ENCODE measurements at regions not wholly inside any gene's neighbourhood (a gene's known extent, or its start where the extent isn't known, plus 50 kb on each side); places are given as distances from the start of the nearest gene placed in this dataset.

- no peak overlapping the region for H3K4me3 ChIP-seq (ENCODE audit: low read length)
- no peaks in the 10 kb centered on the region for H3K27me3 ChIP-seq (ENCODE audit: control insufficient read depth, insufficient read depth, low read length)
- no peak overlapping the region for H3K9ac ChIP-seq (ENCODE audit: low read length)
- H3K36me3 ChIP-seq (ENCODE audit: control insufficient read depth, low read depth, low read length): no peaks in the 10 kb centered on the region
- no peaks in the 10 kb centered on the region for H3K4me1 ChIP-seq (ENCODE audit: control insufficient read depth, low read depth, low read length)
- no peak overlapping the region for H3K27ac ChIP-seq (ENCODE audit: low read length)
- H3K9me3 ChIP-seq (ENCODE audit: control insufficient read depth, low read depth, low read length): no peaks in the 10 kb centered on the region
Observed at GRCh38 chr3:187949093-187949820, 204.0 kb upstream of the BCL6 start.

- H3K9ac ChIP-seq (ENCODE audit: low read length): no peak overlapping the region
- H3K27ac ChIP-seq (ENCODE audit: low read length): no peak overlapping the region
- no peaks in the 10 kb centered on the region for H3K36me3 ChIP-seq (ENCODE audit: control insufficient read depth, low read depth, low read length)
- no peaks in the 10 kb centered on the region for H3K9me3 ChIP-seq (ENCODE audit: control insufficient read depth, low read depth, low read length)
- H3K27me3 ChIP-seq (ENCODE audit: control insufficient read depth, insufficient read depth, low read length): no peaks in the 10 kb centered on the region
- H3K4me1 ChIP-seq (ENCODE audit: control insufficient read depth, low read depth, low read length): no peaks in the 10 kb centered on the region
- H3K4me3 ChIP-seq (ENCODE audit: low read length): no peak overlapping the region
Observed at GRCh38 chr3:187950671-187951070, 203.3 kb upstream of the LPP start.

- Histone ChIP-seq H3K9me3 (ENCODE audit: control insufficient read depth, low read depth, low read length) (no peaks in the 10 kb centered on the region), H3K4me1 (ENCODE audit: control insufficient read depth, low read depth, low read length) (no peaks in the 10 kb centered on the region), H3K4me3 (ENCODE audit: low read length) (no peak overlapping the region), H3K9ac (ENCODE audit: low read length) (no peak overlapping the region), H3K27ac (ENCODE audit: low read length) (no peak overlapping the region), H3K27me3 (ENCODE audit: control insufficient read depth, insufficient read depth, low read length) (no peaks in the 10 kb centered on the region), H3K36me3 (ENCODE audit: control insufficient read depth, low read depth, low read length) (no peaks in the 10 kb centered on the region)
Observed at GRCh38 chr3:187951452-187952190, 202.3 kb upstream of the LPP start.

- H3K4me1 ChIP-seq (ENCODE audit: control insufficient read depth, low read depth, low read length): no peaks in the 10 kb centered on the region
- no peaks in the 10 kb centered on the region for H3K27me3 ChIP-seq (ENCODE audit: control insufficient read depth, insufficient read depth, low read length)
- H3K27ac ChIP-seq (ENCODE audit: low read length): no peak overlapping the region
- no peaks in the 10 kb centered on the region for H3K36me3 ChIP-seq (ENCODE audit: control insufficient read depth, low read depth, low read length)
- H3K4me3 ChIP-seq (ENCODE audit: low read length): no peak overlapping the region
- H3K9ac ChIP-seq (ENCODE audit: low read length): no peak overlapping the region
- no peaks in the 10 kb centered on the region for H3K9me3 ChIP-seq (ENCODE audit: control insufficient read depth, low read depth, low read length)
Observed at GRCh38 chr3:187952849-187953248, 201.1 kb upstream of the LPP start.

GRCh38 chr3:187954516-187954872, 199.5 kb upstream of the LPP start:
- H3K27ac ChIP-seq (ENCODE audit: low read length): no peak overlapping the region
- no peaks in the 10 kb centered on the region for H3K36me3 ChIP-seq (ENCODE audit: control insufficient read depth, low read depth, low read length)
- H3K9ac ChIP-seq (ENCODE audit: low read length): no peak overlapping the region
- H3K4me3 ChIP-seq (ENCODE audit: low read length): no peak overlapping the region
- no peaks in the 10 kb centered on the region for H3K27me3 ChIP-seq (ENCODE audit: control insufficient read depth, insufficient read depth, low read length)
- H3K4me1 ChIP-seq (ENCODE audit: control insufficient read depth, low read depth, low read length): no peaks in the 10 kb centered on the region
- no peaks in the 10 kb centered on the region for H3K9me3 ChIP-seq (ENCODE audit: control insufficient read depth, low read depth, low read length)

GRCh38 chr3:187954873-187955586, 198.9 kb upstream of the LPP start:
- Histone ChIP-seq H3K4me3 (ENCODE audit: low read length) (no peak overlapping the region), H3K27ac (ENCODE audit: low read length) (no peak overlapping the region), H3K4me1 (ENCODE audit: control insufficient read depth, low read depth, low read length) (no peaks in the 10 kb centered on the region), H3K9ac (ENCODE audit: low read length) (no peak overlapping the region), H3K36me3 (ENCODE audit: control insufficient read depth, low read depth, low read length) (no peaks in the 10 kb centered on the region), H3K27me3 (ENCODE audit: control insufficient read depth, insufficient read depth, low read length) (no peaks in the 10 kb centered on the region), H3K9me3 (ENCODE audit: control insufficient read depth, low read depth, low read length) (no peaks in the 10 kb centered on the region)

- no peaks in the 10 kb centered on the region for H3K9me3 ChIP-seq (ENCODE audit: control insufficient read depth, low read depth, low read length)
- H3K4me3 ChIP-seq (ENCODE audit: low read length): no peak overlapping the region
- no peak overlapping the region for H3K27ac ChIP-seq (ENCODE audit: low read length)
- H3K27me3 ChIP-seq (ENCODE audit: control insufficient read depth, insufficient read depth, low read length): no peaks in the 10 kb centered on the region
- H3K9ac ChIP-seq (ENCODE audit: low read length): no peak overlapping the region
- H3K36me3 ChIP-seq (ENCODE audit: control insufficient read depth, low read depth, low read length): no peaks in the 10 kb centered on the region
- H3K4me1 ChIP-seq (ENCODE audit: control insufficient read depth, low read depth, low read length): no peaks in the 10 kb centered on the region
Observed at GRCh38 chr3:187955587-187955952, 198.4 kb upstream of the LPP start.

- Histone ChIP-seq H3K27ac (ENCODE audit: low read length) (no peak overlapping the region), H3K27me3 (ENCODE audit: control insufficient read depth, insufficient read depth, low read length) (no peaks in the 10 kb centered on the region), H3K4me3 (ENCODE audit: low read length) (no peak overlapping the region), H3K9ac (ENCODE audit: low read length) (no peak overlapping the region), H3K36me3 (ENCODE audit: control insufficient read depth, low read depth, low read length) (no peaks in the 10 kb centered on the region), H3K9me3 (ENCODE audit: control insufficient read depth, low read depth, low read length) (no peaks in the 10 kb centered on the region), H3K4me1 (ENCODE audit: control insufficient read depth, low read depth, low read length) (no peaks in the 10 kb centered on the region)
Observed at GRCh38 chr3:187957165-187957581, 196.8 kb upstream of the LPP start.

- Histone ChIP-seq H3K9ac (ENCODE audit: low read length) (no peak overlapping the region), H3K4me3 (ENCODE audit: low read length) (no peak overlapping the region), H3K27ac (ENCODE audit: low read length) (no peak overlapping the region), H3K36me3 (ENCODE audit: control insufficient read depth, low read depth, low read length) (no peaks in the 10 kb centered on the region), H3K27me3 (ENCODE audit: control insufficient read depth, insufficient read depth, low read length) (no peaks in the 10 kb centered on the region), H3K9me3 (ENCODE audit: control insufficient read depth, low read depth, low read length) (no peaks in the 10 kb centered on the region), H3K4me1 (ENCODE audit: control insufficient read depth, low read depth, low read length) (no peaks in the 10 kb centered on the region)
Observed at GRCh38 chr3:187957582-187957981, 196.4 kb upstream of the LPP start.

- no peak overlapping the region for H3K9ac ChIP-seq (ENCODE audit: low read length)
- H3K4me3 ChIP-seq (ENCODE audit: low read length): no peak overlapping the region
- H3K27me3 ChIP-seq (ENCODE audit: control insufficient read depth, insufficient read depth, low read length): no peaks in the 10 kb centered on the region
- no peaks in the 10 kb centered on the region for H3K4me1 ChIP-seq (ENCODE audit: control insufficient read depth, low read depth, low read length)
- no peaks in the 10 kb centered on the region for H3K36me3 ChIP-seq (ENCODE audit: control insufficient read depth, low read depth, low read length)
- no peaks in the 10 kb centered on the region for H3K9me3 ChIP-seq (ENCODE audit: control insufficient read depth, low read depth, low read length)
- H3K27ac ChIP-seq (ENCODE audit: low read length): no peak overlapping the region
Observed at GRCh38 chr3:187958432-187959003, 195.4 kb upstream of the LPP start.

- Histone ChIP-seq H3K9me3 (ENCODE audit: control insufficient read depth, low read depth, low read length) (no peaks in the 10 kb centered on the region), H3K36me3 (ENCODE audit: control insufficient read depth, low read depth, low read length) (no peaks in the 10 kb centered on the region), H3K9ac (ENCODE audit: low read length) (no peak overlapping the region), H3K4me1 (ENCODE audit: control insufficient read depth, low read depth, low read length) (no peaks in the 10 kb centered on the region), H3K27ac (ENCODE audit: low read length) (no peak overlapping the region), H3K4me3 (ENCODE audit: low read length) (no peak overlapping the region), H3K27me3 (ENCODE audit: control insufficient read depth, insufficient read depth, low read length) (no peaks in the 10 kb centered on the region)
Observed at GRCh38 chr3:187960820-187961219, 193.1 kb upstream of the LPP start.
